ENCODE measurements at regions not wholly inside any gene's neighbourhood (a gene's known extent, or its start where the extent isn't known, plus 50 kb on each side); places are given as distances from the start of the nearest gene placed in this dataset.

DNA sequence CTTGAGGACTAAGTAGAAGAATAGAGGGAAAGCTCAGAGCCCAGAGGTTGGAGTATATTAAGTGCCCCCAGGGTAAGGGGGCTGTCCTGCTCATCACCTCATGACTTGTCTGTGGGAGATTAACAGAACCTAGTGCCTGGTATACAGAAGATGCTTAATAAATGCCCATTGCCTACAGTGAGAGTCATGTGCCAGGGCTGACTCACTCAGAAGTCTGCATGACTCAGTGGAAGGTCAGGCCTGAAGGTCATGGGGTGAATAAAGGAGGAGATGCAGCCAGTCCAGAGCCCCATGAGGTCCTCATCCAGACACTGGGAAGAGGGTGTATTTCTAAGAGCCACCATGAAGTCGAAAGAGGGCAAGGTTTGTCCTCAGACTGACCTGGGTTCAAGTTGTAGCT lies 62.5 kb upstream of the TLE3 start:
- Histone ChIP-seq H3K4me3 (no peak overlapping the region), H3K27me3 (no peaks in the 10 kb centered on the region), H3K36me3 (no peaks in the 10 kb centered on the region), H3K4me1 (peaks cover 0 to 28% (median 0%) of the 10 kb centered on the region in 4 donors), H3K9me3 (no peaks in the 10 kb centered on the region), H3K27ac (peak overlapping the region in 2 of 4 donors; percentile 22 to 23)
- no peak for TF ChIP-seq POLR2A (IDR thresholded peaks at IDR 0.05)
- DNase-seq, result peak in 1 of 3 donors; percentile 79

DNA sequence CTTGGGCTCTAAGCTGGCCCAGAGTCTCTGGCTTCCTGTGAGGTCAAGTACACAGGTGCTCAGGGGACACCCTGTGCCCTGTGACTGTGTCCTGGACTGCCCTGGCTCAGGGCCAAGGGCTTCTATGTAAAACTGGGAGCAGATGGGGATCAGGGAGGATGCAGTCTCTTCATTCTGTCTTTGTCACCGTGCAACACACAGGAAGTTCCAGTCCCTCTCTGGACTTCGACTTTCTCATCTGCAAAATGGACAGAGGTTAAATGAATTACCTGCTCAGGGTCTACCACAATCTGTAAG lies 61.9 kb upstream of the TLE3 start:
- Histone ChIP-seq H3K36me3 (no peaks in the 10 kb centered on the region), H3K27ac (peak overlapping the region in 2 of 4 donors; percentile 29 to 50), H3K27me3 (no peaks in the 10 kb centered on the region), H3K4me1 (peaks cover 0 to 32% (median 0%) of the 10 kb centered on the region in 4 donors), H3K9me3 (no peaks in the 10 kb centered on the region), H3K4me3 (no peak overlapping the region)
- TF ChIP-seq POLR2A (IDR thresholded peaks at IDR 0.05), result no peak
- TF ChIP-seq, protein P1, sequence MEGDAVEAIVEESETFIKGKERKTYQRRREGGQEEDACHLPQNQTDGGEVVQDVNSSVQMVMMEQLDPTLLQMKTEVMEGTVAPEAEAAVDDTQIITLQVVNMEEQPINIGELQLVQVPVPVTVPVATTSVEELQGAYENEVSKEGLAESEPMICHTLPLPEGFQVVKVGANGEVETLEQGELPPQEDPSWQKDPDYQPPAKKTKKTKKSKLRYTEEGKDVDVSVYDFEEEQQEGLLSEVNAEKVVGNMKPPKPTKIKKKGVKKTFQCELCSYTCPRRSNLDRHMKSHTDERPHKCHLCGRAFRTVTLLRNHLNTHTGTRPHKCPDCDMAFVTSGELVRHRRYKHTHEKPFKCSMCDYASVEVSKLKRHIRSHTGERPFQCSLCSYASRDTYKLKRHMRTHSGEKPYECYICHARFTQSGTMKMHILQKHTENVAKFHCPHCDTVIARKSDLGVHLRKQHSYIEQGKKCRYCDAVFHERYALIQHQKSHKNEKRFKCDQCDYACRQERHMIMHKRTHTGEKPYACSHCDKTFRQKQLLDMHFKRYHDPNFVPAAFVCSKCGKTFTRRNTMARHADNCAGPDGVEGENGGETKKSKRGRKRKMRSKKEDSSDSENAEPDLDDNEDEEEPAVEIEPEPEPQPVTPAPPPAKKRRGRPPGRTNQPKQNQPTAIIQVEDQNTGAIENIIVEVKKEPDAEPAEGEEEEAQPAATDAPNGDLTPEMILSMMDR (IDR thresholded peaks at IDR 0.05), result no peak
- peak in 2 of 3 donors; percentile 75 to 80 for DNase-seq

DNA sequence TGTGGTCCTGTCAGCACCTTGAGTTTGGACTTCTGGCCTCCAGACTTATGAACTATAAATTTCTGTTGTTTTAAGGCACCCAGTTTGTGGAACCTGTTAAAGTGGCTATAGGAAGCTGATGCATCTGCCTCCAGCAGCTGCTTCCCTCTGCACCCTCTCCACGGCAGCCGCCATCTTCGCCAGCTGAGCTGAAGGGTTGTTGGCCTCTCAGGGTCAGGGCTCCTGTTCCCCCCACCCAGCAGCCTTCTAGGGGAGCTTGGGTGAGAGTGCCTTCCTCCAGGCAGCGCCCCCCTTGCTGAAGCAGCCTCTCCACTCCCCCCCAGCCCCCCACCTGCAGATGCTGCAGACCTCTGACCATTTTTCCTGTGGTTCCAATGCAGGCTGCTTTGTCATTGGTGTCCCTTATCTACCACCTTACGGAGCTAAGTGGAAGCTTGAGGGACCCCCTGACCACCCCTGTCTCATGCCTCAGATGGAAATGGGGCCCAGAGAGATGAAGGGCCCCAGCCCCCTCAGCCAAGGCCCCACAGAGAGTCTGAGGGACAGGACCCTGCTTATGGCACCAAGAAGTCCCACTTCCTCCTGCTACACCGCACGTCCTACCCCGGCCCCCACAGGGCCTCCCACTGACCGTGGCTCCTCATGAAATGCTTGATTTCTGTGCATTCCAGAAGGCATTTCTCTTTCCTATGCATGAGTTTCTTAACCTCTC lies 61.4 kb upstream of the TLE3 start:
- H3K4me1 ChIP-seq, result peaks cover 0 to 37% (median 0%) of the 10 kb centered on the region in 4 donors

DNA sequence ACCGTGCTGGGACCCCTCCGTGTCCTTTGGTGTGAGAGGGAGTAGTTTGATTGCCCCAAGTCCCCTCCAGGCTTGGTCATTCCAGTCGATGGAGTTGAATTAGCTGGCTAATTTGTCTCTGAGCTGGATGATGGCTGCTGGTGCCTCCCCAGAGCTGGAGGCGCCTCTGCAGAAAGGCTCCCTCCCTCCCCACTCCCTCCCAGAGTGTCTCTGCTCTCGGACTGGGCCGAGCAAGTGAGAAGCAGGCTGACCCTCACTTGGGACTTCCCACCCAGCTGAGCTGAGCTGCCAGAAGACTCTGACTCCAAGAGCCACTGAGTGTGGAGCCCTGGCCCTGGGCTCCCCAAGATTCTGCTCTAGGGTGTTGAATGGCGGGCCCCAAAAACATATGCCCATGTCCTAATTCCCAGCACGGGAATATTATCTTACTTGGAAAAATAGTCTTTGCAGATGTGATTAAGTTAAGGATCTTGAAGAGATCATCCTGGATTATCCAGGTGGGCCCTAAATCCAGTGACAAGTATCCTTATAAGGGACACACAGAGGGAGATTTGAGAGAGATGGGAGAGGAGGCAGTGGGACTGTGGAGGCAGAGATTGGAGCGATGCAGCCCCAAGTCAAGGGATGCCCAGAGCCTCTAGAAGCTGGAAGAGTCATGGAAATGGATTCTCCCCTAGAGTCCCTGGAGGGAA lies 60.7 kb upstream of the TLE3 start:
- Histone ChIP-seq H3K27me3 (no peaks in the 10 kb centered on the region), H3K36me3 (no peaks in the 10 kb centered on the region), H3K4me3 (no peak overlapping the region), H3K9me3 (no peaks in the 10 kb centered on the region), H3K4me1 (peaks cover 0 to 44% (median 0%) of the 10 kb centered on the region in 4 donors), H3K27ac (no peak overlapping the region)
- no peak for DNase-seq
- TF ChIP-seq, protein P1 (IDR thresholded peaks at IDR 0.05), result no peak
- no peak for TF ChIP-seq POLR2A (IDR thresholded peaks at IDR 0.05)

More for the DNA sequence above, 61.4 kb upstream of the TLE3 start:
- peak overlapping the region in 2 of 4 donors; percentile 29 to 50 for H3K27ac ChIP-seq
- no peaks in the 10 kb centered on the region for H3K36me3 ChIP-seq
- DNase-seq, result no peak
- TF ChIP-seq, protein P1 (IDR thresholded peaks at IDR 0.05), result no peak
- no peak for TF ChIP-seq POLR2A (IDR thresholded peaks at IDR 0.05)
- H3K27me3 ChIP-seq, result no peaks in the 10 kb centered on the region
- H3K9me3 ChIP-seq, result no peaks in the 10 kb centered on the region
- H3K4me3 ChIP-seq, result no peak overlapping the region

DNA sequence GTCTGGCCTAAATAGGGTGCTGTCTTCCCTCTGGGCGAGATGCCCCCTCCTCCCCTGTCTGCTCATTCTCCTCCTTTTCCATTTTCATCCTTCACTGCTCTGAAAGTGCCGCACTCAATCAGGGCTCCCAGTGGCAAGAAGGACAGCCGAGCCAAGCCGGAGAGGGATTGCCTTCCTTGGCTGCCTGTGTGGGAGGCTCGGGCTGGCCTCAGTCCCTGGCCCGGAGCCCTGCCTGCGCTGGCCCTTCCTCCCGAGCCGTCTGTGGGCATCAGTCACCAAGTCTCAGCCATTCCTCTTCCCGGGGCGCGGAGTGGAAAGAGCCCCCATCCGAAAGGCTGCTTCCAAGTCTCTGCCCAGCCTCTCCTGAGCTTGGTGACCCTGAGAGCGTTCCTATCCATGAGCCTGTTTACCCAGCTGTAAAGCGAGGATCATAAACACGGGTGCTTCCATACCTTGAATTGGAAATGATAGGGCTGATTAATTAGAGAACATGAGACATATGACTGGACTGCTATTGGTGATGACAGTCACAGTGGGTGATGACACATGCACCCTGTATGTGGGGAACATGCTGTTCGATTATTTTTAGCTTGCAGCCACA lies 59.1 kb upstream of the TLE3 start:
- Histone ChIP-seq H3K4me3 (no peak overlapping the region), H3K9me3 (no peaks in the 10 kb centered on the region), H3K27me3 (no peaks in the 10 kb centered on the region), H3K36me3 (no peaks in the 10 kb centered on the region), H3K4me1 (peaks cover 0 to 54% (median 0%) of the 10 kb centered on the region in 4 donors), H3K27ac (peak overlapping the region in 2 of 4 donors; percentile 14 to 58)
- TF ChIP-seq, protein P1 (IDR thresholded peaks at IDR 0.05), result no peak
- TF ChIP-seq POLR2A (IDR thresholded peaks at IDR 0.05), result peak in 1 of 2 donors; percentile 27
- no peak for DNase-seq
